Brain microvascular endothelial cell (primary cell): ENCODE measurements at regions not wholly inside any gene's neighbourhood (a gene's known extent, or its start where the extent isn't known, plus 50 kb on each side); places are given as distances from the start of the nearest gene placed in this dataset.

Experiments used
- DNase-seq: peaks from one replicate; pipeline ENCODE4 v3.0.0-alpha.2; 2020
- H3K27ac ChIP-seq: fragments of 250-450 bp; sonication (Bioruptor Pico); 2 replicates; pipeline ENCODE4 v1.5.1; 2020; ENCODE audit warnings: mild to moderate bottlenecking, moderate library complexity
- H3K27me3 ChIP-seq: fragments of 250-450 bp; sonication (Bioruptor Pico); replicated peaks from 2 replicates; pipeline ENCODE4 v1.5.1; 2020; ENCODE audit warnings: mild to moderate bottlenecking
- H3K36me3 ChIP-seq: fragments of 250-450 bp; sonication (Bioruptor Pico); replicated peaks from 2 replicates; pipeline ENCODE4 v1.5.1; 2020; ENCODE audit warnings: mild to moderate bottlenecking
- H3K4me3 ChIP-seq: 2 replicates; pipeline ENCODE4 v1.5.1; 2011; ENCODE audit warnings: low read depth, mild to moderate bottlenecking, control low read depth, low read length, moderate library complexity
- in situ Hi-C: cut with HindIII; loops from 2 replicates; pipeline ENCODE4 v1.10.0; 2017; ENCODE audit warnings: low sequenced_read_pairs, low pct_ligation_motif_present
- TF ChIP-seq, protein P1 (sequence below): IDR thresholded peaks from 2 replicates; pipeline ENCODE4 v1.5.1; 2011; ENCODE audit warnings: low read depth, mild to moderate bottlenecking, moderate library complexity, low read length, control low read depth, inconsistent platforms; ENCODE audit errors: missing control alignments

DNA sequence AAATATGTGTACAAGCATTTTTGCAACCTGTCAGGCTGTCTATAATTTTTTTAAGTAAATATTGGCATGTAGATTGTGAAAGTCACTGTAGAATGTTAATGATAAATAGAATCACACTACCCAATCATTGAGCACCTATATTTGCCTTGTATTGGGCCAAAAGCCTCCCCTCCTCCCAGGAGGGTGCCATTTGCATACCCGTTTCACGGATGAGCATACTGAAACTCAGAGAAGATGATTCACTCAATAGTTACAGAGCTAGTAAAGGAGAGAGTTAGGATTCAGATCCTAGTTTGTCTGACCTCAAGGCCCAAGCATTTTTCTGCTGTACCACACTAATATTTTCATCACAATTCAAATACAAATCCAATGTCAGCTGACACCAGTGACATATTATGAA is 299.7 kb upstream of the CDH11 start:
- no peak for DNase-seq
- no peak overlapping the region for H3K4me3 ChIP-seq
- H3K27me3 ChIP-seq: no peaks in the 10 kb centered on the region
- H3K27ac ChIP-seq: no peak overlapping the region
- in situ Hi-C loops: no loop called here
- H3K36me3 ChIP-seq: no peaks in the 10 kb centered on the region
- TF ChIP-seq, protein P1, sequence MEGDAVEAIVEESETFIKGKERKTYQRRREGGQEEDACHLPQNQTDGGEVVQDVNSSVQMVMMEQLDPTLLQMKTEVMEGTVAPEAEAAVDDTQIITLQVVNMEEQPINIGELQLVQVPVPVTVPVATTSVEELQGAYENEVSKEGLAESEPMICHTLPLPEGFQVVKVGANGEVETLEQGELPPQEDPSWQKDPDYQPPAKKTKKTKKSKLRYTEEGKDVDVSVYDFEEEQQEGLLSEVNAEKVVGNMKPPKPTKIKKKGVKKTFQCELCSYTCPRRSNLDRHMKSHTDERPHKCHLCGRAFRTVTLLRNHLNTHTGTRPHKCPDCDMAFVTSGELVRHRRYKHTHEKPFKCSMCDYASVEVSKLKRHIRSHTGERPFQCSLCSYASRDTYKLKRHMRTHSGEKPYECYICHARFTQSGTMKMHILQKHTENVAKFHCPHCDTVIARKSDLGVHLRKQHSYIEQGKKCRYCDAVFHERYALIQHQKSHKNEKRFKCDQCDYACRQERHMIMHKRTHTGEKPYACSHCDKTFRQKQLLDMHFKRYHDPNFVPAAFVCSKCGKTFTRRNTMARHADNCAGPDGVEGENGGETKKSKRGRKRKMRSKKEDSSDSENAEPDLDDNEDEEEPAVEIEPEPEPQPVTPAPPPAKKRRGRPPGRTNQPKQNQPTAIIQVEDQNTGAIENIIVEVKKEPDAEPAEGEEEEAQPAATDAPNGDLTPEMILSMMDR: no peak

DNA sequence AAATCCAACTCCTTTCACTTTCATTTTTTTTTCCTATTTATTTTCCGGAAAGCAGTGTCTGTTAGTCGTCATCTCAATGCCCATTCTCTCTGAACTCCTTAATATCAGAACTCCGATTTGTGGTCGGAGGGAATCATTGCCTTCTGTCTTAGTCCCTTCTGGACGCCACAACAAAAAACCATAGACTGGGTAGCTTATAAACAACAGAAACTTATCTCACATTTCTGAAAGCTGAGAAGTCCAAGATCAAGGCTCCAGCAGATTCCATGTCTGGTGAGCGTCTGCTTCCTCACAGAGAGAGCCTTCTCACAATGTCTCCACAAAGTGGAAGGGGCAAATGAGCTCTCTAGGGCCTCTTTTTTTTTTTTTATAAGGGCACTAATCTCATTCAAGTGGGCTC is 296.6 kb upstream of the CDH11 start:
- peak; percentile 16 for DNase-seq
- in situ Hi-C loops: no loop called here
- Histone ChIP-seq H3K36me3 (no peaks in the 10 kb centered on the region), H3K27ac (no peak overlapping the region), H3K4me3 (no peak overlapping the region), H3K27me3 (no peaks in the 10 kb centered on the region)
- TF ChIP-seq, protein P1: no peak

DNA sequence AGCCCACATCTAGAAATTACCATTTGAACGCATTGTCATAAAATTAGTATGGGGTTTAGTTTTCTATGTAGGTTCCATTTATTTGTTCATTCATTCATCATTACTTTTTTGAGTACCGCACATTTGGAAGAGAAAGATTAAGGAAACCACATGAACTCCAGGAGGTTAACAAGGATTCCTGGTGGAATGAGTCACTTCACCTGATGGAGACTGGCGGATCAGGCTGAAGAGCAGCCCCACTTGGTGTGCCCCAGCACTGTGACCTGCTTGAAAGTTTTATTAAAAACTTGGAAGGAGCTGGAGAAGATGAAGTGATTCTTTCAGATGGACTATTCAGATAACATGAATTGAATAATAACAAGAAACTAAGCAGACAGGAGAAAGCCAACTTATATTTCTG is 293.6 kb upstream of the CDH11 start:
- TF ChIP-seq, protein P1: no peak
- in situ Hi-C loops: no loop called here
- peak; percentile 20 for DNase-seq

DNA sequence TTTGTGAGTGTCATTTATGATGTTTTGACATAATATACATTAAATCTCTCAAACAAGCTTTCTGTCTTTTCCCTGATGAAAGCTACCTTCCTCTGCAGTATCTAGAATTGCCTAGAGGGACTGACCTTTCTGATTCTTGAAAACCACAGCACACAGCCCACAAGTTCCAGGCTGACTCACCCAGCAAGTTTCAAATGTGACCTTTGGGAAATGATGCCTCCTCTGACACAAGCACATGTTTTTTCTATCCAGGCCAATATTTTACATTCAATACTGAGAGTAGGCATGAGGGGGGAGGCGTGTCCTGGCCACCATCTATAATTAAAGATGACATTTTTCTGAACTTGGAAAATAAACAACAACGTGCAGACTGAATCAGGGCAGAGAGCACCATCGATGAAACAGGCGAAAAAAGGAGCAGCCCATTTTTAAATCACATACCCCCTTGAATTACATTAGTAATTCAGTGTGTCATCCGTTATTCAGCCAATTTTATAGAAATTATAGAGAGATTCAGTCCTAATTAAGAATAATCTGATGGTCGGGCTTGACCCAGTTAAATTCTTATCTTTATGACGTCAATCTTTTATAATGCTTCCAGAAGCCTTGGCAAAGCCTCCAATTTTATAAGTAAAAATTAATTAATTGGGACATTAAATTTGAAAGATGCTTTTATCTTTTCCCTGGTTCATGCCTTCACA is 292.6 kb upstream of the CDH11 start:
- TF ChIP-seq, protein P1: no peak
- peak; percentile 84 for DNase-seq
- no peaks in the 10 kb centered on the region for H3K27me3 ChIP-seq
- no peak overlapping the region for H3K27ac ChIP-seq
- H3K36me3 ChIP-seq: no peaks in the 10 kb centered on the region
- no peak overlapping the region for H3K4me3 ChIP-seq
- in situ Hi-C loops: no loop called here

More for the DNA sequence above, 293.6 kb upstream of the CDH11 start:
- no peaks in the 10 kb centered on the region for H3K27me3 ChIP-seq
- H3K36me3 ChIP-seq: no peaks in the 10 kb centered on the region
- H3K27ac ChIP-seq: no peak overlapping the region
- H3K4me3 ChIP-seq: no peak overlapping the region

DNA sequence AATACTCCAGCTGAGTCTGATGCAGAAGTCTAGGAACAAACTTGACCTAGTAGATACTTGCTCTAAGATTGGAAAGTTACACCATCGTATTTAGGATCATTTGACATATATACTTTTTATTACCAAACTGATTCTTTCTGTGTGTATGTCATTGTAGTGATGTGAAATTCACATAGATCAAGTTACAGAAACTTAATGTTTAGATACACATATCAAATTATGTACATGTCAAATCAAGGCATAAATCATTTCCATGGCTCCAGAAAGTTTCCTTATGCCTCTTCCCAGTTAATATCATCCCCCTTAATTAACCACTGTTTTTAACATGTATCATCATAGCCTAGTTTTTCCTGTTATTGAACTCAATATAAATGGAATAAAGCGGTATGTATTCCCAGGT is 292.0 kb upstream of the CDH11 start:
- TF ChIP-seq, protein P1: no peak
- in situ Hi-C loops: no loop called here
- Histone ChIP-seq H3K36me3 (no peaks in the 10 kb centered on the region), H3K27me3 (no peaks in the 10 kb centered on the region), H3K4me3 (no peak overlapping the region), H3K27ac (no peak overlapping the region)
- no peak for DNase-seq

DNA sequence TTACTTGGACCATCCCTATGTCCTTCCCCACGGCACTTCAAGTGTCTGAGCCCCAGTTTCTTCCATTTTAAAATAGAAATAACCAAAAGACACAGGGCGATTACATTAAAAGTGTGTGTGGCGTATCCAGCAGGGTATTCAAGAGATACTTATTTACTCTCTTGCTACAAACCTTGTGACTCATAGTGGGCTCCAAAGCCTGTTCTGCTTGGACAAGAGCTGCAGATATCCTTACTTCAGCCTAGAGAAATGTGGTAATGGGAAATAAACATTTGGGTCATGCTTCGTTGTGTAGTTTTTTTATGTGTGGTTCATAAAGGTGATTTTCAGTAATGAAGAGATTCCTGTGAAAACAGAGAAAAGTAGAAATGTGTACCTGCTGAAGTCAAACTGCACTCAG is 288.9 kb upstream of the CDH11 start:
- H3K36me3 ChIP-seq: no peaks in the 10 kb centered on the region
- H3K4me3 ChIP-seq: no peak overlapping the region
- H3K27ac ChIP-seq: no peak overlapping the region
- in situ Hi-C loops: no loop called here
- H3K27me3 ChIP-seq: no peaks in the 10 kb centered on the region
- peak; percentile 55 for DNase-seq
- TF ChIP-seq, protein P1: no peak
